Fibroblast of mammary gland (primary cell): ENCODE measurements at regions not wholly inside any gene's neighbourhood (a gene's known extent, or its start where the extent isn't known, plus 50 kb on each side); places are given as distances from the start of the nearest gene placed in this dataset.
A peak's percentile ranks its signal among the peaks of the same experiment; 100 is the strongest.

Source experiments
- DNase-seq: peaks from one replicate; pipeline ENCODE4 v3.0.0-alpha.2; 2010; ENCODE audit warnings: low read depth
- H3K4me3 ChIP-seq: 2 replicates; pipeline ENCODE4 v1.5.1; 2011; ENCODE audit warnings: low read depth, mild to moderate bottlenecking, low read length, moderate library complexity; ENCODE audit not compliant: control insufficient read depth
- CTCF ChIP-seq: conservative IDR thresholded peaks from 2 replicates; pipeline ENCODE4 v1.5.1; 2011; ENCODE audit warnings: low read depth, low read length, inconsistent platforms; ENCODE audit not compliant: control insufficient read depth, insufficient read depth

GRCh38 chr3:775178-775880 is 317.5 kb upstream of the CNTN6 start:
- no peak for TF ChIP-seq CTCF
- no peak overlapping the region for H3K4me3 ChIP-seq
- peak; percentile 0 for DNase-seq

- no peak overlapping the region for H3K4me3 ChIP-seq
- no peak for DNase-seq
- no peak for TF ChIP-seq CTCF
These were observed 312.3 kb upstream of the CNTN6 start for GRCh38 chr3:780505-780904.

GRCh38 chr3:791442-791841 is 301.4 kb upstream of the CNTN6 start:
- no peak overlapping the region for H3K4me3 ChIP-seq
- TF ChIP-seq CTCF, result no peak
- DNase-seq, result no peak

GRCh38 chr3:792630-793029 is 300.2 kb upstream of the CNTN6 start:
- no peak for TF ChIP-seq CTCF
- no peak for DNase-seq
- H3K4me3 ChIP-seq, result no peak overlapping the region

- DNase-seq, result no peak
- TF ChIP-seq CTCF, result no peak
These were observed 288.6 kb upstream of the CNTN6 start for GRCh38 chr3:804211-804610.

GRCh38 chr3:805326-805725 is 287.5 kb upstream of the CNTN6 start:
- no peak for TF ChIP-seq CTCF
- H3K4me3 ChIP-seq, result no peak overlapping the region
- DNase-seq, result no peak

More at GRCh38 chr3:804211-804610, 288.6 kb upstream of the CNTN6 start:
- H3K4me3 ChIP-seq, result no peak overlapping the region

- H3K4me3 ChIP-seq, result no peak overlapping the region
- TF ChIP-seq CTCF, result no peak
- DNase-seq, result no peak
These were observed 286.8 kb upstream of the CNTN6 start for GRCh38 chr3:806006-806405.
